Neural progenitor cell (in vitro differentiated cells): ENCODE measurements at regions not wholly inside any gene's neighbourhood (a gene's known extent, or its start where the extent isn't known, plus 50 kb on each side); places are given as distances from the start of the nearest gene placed in this dataset.

ENCODE experiments used
- DNase-seq: peaks from one replicate; pipeline ENCODE4 v3.0.0-alpha.2; 2016; ENCODE audit warnings: low spot score
- H2AFZ ChIP-seq: fragments of 200-600 bp; sonication (generic); replicated peaks from 2 replicates; pipeline ENCODE4 v1.6.1; 2016; ENCODE audit warnings: antibody characterized with exemption
- H3F3A ChIP-seq: fragments of 200-600 bp; sonication (generic); 2 replicates; pipeline ENCODE4 v1.6.1; 2016; ENCODE audit warnings: antibody characterized with exemption, low read depth
- H3K27ac ChIP-seq: fragments of 200-600 bp; sonication (generic); 2 replicates; pipeline ENCODE4 v1.5.1; 2016; ENCODE audit warnings: mild to moderate bottlenecking
- H3K27me3 ChIP-seq: fragments of 200-600 bp; sonication (generic); 2 replicates; pipeline ENCODE4 v1.6.1; 2016; ENCODE audit warnings: mild to moderate bottlenecking, moderate library complexity
- H3K36me3 ChIP-seq: fragments of 200-600 bp; sonication (generic); 2 replicates; pipeline ENCODE4 v1.5.1; 2016
- H3K4me1 ChIP-seq: fragments of 200-600 bp; sonication (generic); 2 replicates; pipeline ENCODE4 v1.6.1; 2016; ENCODE audit warnings: mixed run types
- H3K4me2 ChIP-seq: fragments of 200-600 bp; sonication (generic); 2 replicates; pipeline ENCODE4 v1.6.1; 2016
- H3K4me3 ChIP-seq: fragments of 200-600 bp; sonication (generic); 2 replicates; pipeline ENCODE4 v1.5.1; 2016
- H3K79me2 ChIP-seq: fragments of 200-600 bp; sonication (generic); 2 replicates; pipeline ENCODE4 v1.6.1; 2016; ENCODE audit warnings: low read depth
- H3K9ac ChIP-seq: fragments of 200-600 bp; sonication (generic); 2 replicates; pipeline ENCODE4 v1.6.1; 2016
- H3K9me3 ChIP-seq: fragments of 200-600 bp; sonication (generic); 2 replicates; pipeline ENCODE4 v1.5.1; 2016; ENCODE audit warnings: low read depth
- H4K20me1 ChIP-seq: fragments of 200-600 bp; sonication (generic); 2 replicates; pipeline ENCODE4 v1.6.1; 2016; ENCODE audit warnings: low read depth
- H3K27ac Mint-ChIP-seq: 3 replicates; pipeline ENCODE4 v1.8.0; 2021; ENCODE audit warnings: mixed read lengths
- H3K27me3 Mint-ChIP-seq: 2 replicates; pipeline ENCODE4 v1.8.0; 2022; ENCODE audit warnings: low read depth, mild to moderate bottlenecking, inconsistent platforms, moderate library complexity, mixed read lengths; ENCODE audit not compliant: insufficient read depth
- H3K36me3 Mint-ChIP-seq: 3 replicates; pipeline ENCODE4 v1.8.0; 2021; ENCODE audit warnings: mixed read lengths
- H3K4me1 Mint-ChIP-seq: 3 replicates; pipeline ENCODE4 v1.8.0; 2021; ENCODE audit warnings: mixed read lengths
- H3K4me3 Mint-ChIP-seq: 3 replicates; pipeline ENCODE4 v1.8.0; 2021; ENCODE audit warnings: mild to moderate bottlenecking, moderate library complexity, mixed read lengths
- H3K9me3 Mint-ChIP-seq: 3 replicates; pipeline ENCODE4 v1.8.0; 2020; ENCODE audit warnings: mixed read lengths
- EZH2 ChIP-seq: fragments of 200-600 bp; sonication (generic); IDR thresholded peaks from 2 replicates; pipeline ENCODE4 v1.6.1; 2017; ENCODE audit warnings: antibody characterized with exemption, mild to moderate bottlenecking, moderate library complexity
- EZH2phosphoT487 ChIP-seq: fragments of 200-600 bp; sonication (generic); IDR thresholded peaks from 2 replicates; pipeline ENCODE4 v1.6.1; 2017; ENCODE audit warnings: antibody characterized with exemption
- TF ChIP-seq, protein P1 (sequence below): fragments of 200-600 bp; sonication (generic); IDR thresholded peaks from 2 replicates; pipeline ENCODE4 v1.5.1; 2017; ENCODE audit warnings: antibody characterized with exemption, mild to moderate bottlenecking

DNA sequence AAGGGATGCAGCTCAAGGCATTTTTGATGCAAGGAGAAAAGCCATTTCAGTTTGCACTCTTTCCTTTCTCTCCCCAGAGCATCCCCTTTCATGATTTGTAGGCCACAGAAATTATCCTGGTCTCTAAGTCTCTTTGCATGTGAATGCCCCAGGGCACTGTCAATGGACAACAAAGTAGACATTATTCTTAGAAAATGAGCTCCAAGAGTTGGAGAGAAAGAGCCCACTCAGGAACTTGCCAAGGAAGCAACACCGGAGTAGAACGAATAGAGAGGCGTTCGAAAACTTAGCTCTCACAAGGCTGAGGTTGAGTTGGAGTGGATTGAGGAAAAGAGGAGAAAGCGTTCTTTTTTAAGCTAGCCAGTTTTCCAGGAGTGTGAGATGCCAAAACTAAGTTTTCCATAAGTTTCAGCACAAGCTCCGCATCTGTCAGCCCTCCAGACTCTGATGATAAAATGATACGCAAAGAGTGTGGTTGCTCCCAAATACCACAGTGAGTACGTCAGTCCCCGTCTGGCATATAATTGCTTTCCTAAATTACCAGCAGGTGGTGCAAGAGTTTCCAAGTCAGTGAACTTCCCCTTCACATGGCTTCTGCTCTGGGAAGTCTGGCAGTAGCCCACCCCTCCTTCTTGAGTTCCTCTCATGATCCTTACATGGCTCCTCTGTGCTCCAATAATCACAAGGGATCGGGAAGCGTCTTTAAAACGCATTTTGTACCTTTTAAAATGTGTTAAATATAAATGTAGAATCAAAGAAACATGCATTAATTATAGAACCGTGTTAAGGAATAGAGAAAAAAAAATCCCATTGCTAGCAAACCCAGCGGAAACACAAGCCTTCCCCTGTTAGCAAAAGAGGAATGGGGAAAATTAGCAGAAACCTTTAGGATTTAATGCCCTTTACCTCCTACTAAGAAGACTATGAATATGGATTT is 1060.6 kb upstream of the FANCL start:
- Histone ChIP-seq H4K20me1 (no peaks in the 10 kb centered on the region), H3K9me3 (no peaks in the 10 kb centered on the region), H3K36me3 (no peaks in the 10 kb centered on the region), H3K4me2 (no peak overlapping the region), H3K4me1 (no peaks in the 10 kb centered on the region), H3K27ac (no peak overlapping the region), H3K9ac (no peak overlapping the region), H2AFZ (no peak overlapping the region), H3K79me2 (no peaks in the 10 kb centered on the region), H3F3A (no peaks in the 10 kb centered on the region), H3K4me3 (no peak overlapping the region), H3K27me3 (no peaks in the 10 kb centered on the region)
- H3K27ac Mint-ChIP-seq, result no peak overlapping the region
- DNase-seq, result peak; percentile 75
- peaks cover 2% of the 10 kb centered on the region for H3K27me3 Mint-ChIP-seq
- no peaks in the 10 kb centered on the region for H3K36me3 Mint-ChIP-seq
- no peak overlapping the region for H3K4me3 Mint-ChIP-seq
- H3K4me1 Mint-ChIP-seq, result peaks cover 20% of the 10 kb centered on the region
- TF ChIP-seq EZH2phosphoT487 (no peak), EZH2 (no peak)
- TF ChIP-seq, protein P1, sequence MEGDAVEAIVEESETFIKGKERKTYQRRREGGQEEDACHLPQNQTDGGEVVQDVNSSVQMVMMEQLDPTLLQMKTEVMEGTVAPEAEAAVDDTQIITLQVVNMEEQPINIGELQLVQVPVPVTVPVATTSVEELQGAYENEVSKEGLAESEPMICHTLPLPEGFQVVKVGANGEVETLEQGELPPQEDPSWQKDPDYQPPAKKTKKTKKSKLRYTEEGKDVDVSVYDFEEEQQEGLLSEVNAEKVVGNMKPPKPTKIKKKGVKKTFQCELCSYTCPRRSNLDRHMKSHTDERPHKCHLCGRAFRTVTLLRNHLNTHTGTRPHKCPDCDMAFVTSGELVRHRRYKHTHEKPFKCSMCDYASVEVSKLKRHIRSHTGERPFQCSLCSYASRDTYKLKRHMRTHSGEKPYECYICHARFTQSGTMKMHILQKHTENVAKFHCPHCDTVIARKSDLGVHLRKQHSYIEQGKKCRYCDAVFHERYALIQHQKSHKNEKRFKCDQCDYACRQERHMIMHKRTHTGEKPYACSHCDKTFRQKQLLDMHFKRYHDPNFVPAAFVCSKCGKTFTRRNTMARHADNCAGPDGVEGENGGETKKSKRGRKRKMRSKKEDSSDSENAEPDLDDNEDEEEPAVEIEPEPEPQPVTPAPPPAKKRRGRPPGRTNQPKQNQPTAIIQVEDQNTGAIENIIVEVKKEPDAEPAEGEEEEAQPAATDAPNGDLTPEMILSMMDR, result peak; percentile 65
- H3K9me3 Mint-ChIP-seq, result no peaks in the 10 kb centered on the region

DNA sequence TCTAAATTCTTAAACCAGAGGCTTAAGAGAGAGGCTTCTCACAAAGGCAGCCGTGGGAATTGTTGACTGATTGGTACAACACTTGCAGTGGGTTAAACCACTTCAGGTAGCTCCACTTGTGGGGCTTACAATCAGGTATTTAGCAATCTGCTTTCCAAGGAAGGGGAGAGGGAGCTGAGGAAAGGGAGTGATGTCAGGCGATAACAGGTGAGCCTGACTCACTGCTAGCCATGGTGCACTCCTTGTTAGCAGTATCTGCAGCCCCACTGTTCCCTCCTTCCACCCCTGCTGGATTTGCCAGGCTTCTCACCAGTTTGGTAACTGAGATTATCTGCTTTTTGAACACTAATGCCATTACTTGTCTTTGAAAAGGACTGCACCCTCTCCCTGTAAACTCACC is 1056.7 kb upstream of the FANCL start:
- TF ChIP-seq EZH2phosphoT487 (no peak), EZH2 (no peak)
- TF ChIP-seq, protein P1, result no peak
- no peaks in the 10 kb centered on the region for H3K27me3 ChIP-seq
- no peak overlapping the region for H3K9ac ChIP-seq
- no peak overlapping the region for H3K4me3 ChIP-seq
- H4K20me1 ChIP-seq, result no peaks in the 10 kb centered on the region
- Mint-ChIP-seq H3K4me1 (peaks cover 23% of the 10 kb centered on the region), H3K27ac (no peak overlapping the region), H3K9me3 (no peaks in the 10 kb centered on the region), H3K27me3 (peaks cover 2% of the 10 kb centered on the region), H3K4me3 (no peak overlapping the region), H3K36me3 (no peaks in the 10 kb centered on the region)
- H3K27ac ChIP-seq, result no peak overlapping the region
- H3F3A ChIP-seq, result no peaks in the 10 kb centered on the region
- H2AFZ ChIP-seq, result no peak overlapping the region
- no peaks in the 10 kb centered on the region for H3K79me2 ChIP-seq
- H3K4me1 ChIP-seq, result no peaks in the 10 kb centered on the region
- H3K4me2 ChIP-seq, result no peak overlapping the region
- DNase-seq, result no peak
- H3K36me3 ChIP-seq, result no peaks in the 10 kb centered on the region
- no peaks in the 10 kb centered on the region for H3K9me3 ChIP-seq

DNA sequence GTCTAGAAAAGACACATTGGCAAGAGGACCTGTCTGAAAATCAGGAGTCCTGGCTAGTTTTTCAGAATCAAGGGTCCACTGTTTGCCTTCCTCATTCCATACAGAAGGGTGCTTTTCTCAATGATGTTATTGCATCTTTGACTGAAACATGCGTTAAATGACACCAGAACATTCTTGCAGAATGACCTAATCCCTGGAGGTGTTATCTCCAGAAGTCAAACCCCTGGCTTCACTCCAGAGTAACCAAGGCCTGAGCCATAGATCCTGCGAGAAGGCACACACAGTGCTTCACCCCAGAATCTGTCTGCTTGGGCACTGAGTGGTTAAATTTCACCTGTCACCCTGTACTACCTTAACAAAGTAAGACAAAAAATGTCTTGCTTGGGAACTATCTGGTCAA is 1055.2 kb upstream of the FANCL start:
- Histone ChIP-seq H3K79me2 (no peaks in the 10 kb centered on the region), H4K20me1 (no peaks in the 10 kb centered on the region), H3K9ac (no peak overlapping the region), H3K4me2 (no peak overlapping the region), H2AFZ (no peak overlapping the region), H3K9me3 (no peaks in the 10 kb centered on the region), H3K27me3 (no peaks in the 10 kb centered on the region), H3K27ac (no peak overlapping the region), H3K36me3 (no peaks in the 10 kb centered on the region), H3K4me1 (no peaks in the 10 kb centered on the region), H3F3A (no peaks in the 10 kb centered on the region), H3K4me3 (no peak overlapping the region)
- DNase-seq, result no peak
- Mint-ChIP-seq H3K27ac (no peak overlapping the region), H3K4me1 (peaks cover 23% of the 10 kb centered on the region), H3K9me3 (no peaks in the 10 kb centered on the region), H3K27me3 (peaks cover 2% of the 10 kb centered on the region), H3K4me3 (no peak overlapping the region), H3K36me3 (no peaks in the 10 kb centered on the region)
- TF ChIP-seq, protein P1, result no peak
- no peak for TF ChIP-seq EZH2phosphoT487
- TF ChIP-seq EZH2, result no peak
